KG1 (cell line): ENCODE measurements at regions not wholly inside any gene's neighbourhood (a gene's known extent, or its start where the extent isn't known, plus 50 kb on each side); places are given as distances from the start of the nearest gene placed in this dataset.
"Not testable (repeated sequence)": the region's sequence is repeated elsewhere in the genome, so short reads cannot be mapped to it uniquely, and the experiment has no call there.

Experiments
- DNase-seq: peaks from one replicate; lab custom pipeline; 2025; lab: John Stamatoyannopoulos, UW

DNA sequence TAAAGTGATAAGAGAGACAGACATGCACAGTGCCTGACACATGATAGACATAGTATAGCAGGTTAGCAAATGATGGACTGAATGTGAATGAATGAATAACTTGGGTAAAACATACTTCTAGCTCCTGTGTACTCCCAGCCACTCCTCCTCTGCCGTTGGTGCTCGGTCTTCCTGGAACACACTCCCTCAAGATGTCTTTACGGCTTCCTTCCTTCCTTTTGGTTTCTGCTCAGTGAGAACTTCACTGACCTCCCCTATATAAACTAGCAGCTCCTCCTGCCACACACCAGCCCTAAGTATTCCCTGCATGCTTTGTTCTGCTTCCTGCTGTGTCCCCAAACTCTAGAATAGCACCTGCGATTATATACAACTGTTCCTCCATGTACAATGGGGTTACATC lies 50.2 kb downstream of the RAD54L2 start:
- DNase-seq: peak; percentile 71

GRCh38 chr3:51591231-51591630 lies 52.7 kb downstream of the RAD54L2 start:
- no peak for DNase-seq

- no peak for DNase-seq
Observed at GRCh38 chr3:51593697-51594096, 55.2 kb downstream of the RAD54L2 start.

DNA sequence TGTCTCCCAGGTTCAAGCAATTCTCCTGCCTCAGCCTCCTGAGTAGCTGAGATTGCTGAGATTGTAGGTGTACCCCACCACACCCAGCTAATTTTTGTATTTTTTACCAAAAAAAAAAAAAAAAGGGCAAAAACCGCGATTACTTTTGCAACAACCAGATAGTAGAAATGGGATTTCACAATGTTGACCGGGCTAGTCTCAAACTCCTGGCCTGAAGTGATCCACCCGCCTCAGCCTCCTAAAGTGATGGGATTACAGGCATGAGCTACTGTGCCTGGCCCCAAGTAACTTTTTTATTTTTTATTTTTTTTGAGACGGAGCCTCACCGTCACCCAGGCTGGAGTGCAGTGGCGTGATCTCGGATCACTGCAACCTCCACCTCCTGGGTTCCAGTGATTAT lies 61.1 kb downstream of the RAD54L2 start:
- not testable (repeated sequence) for DNase-seq

DNA sequence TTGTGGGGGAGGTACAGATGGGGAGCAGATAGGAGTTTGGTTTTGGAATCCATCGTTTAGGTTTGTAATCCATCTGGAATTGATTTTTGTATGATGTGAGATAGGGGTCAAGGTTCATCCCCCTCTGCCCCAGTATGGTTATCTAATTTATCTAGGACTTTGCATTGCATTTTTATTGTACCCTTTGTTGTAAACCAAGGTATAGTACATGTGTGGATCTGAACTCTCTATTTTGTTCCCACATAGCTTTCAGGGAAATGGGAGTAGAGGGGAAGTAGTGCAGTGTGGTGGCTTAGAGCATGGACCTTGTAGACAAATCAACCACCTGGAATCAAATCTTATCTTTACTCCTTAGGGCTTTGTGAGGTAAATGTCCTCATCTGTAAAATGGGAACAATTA lies 65.7 kb downstream of the RAD54L2 start:
- DNase-seq: no peak

DNA sequence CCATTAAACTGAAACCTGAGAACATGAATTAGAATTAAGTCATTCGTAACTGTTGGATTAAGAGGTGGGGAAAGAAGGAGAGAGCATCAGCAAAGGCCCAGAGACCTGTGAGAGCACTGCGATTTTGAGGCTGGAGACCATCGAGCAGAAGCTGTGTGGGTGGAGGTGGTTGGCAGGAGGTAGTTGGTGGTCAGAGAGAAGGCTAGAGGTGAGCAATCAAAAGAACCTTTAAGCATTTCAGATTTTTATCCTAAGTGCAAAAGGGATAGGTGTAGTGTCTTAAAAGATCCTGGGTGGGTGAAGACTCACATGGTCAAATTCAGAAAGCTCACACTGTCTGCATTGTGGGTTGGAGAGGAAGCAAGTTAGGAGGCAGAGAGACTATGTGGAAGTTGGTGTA lies 65.1 kb upstream of the TEX264 start:
- DNase-seq: no peak

DNA sequence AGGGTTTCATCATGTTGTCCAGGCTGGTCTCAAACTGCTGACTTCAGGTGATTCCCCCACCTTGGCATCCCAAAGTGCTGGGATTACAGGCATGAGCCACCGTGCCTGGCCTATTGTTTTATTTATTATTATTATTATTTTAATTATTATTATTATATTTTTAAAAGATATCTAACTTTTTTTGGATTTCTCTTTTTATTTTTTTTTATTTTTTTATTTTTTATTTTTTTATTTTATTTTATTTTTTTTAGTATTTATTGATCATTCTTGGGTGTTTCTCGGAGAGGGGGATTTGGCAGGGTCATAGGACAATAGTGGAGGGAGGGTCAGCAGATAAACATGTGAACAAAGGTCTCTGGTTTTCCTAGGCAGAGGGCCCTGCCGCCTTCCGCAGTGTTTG lies 64.2 kb upstream of the TEX264 start:
- not testable (repeated sequence) for DNase-seq

DNA sequence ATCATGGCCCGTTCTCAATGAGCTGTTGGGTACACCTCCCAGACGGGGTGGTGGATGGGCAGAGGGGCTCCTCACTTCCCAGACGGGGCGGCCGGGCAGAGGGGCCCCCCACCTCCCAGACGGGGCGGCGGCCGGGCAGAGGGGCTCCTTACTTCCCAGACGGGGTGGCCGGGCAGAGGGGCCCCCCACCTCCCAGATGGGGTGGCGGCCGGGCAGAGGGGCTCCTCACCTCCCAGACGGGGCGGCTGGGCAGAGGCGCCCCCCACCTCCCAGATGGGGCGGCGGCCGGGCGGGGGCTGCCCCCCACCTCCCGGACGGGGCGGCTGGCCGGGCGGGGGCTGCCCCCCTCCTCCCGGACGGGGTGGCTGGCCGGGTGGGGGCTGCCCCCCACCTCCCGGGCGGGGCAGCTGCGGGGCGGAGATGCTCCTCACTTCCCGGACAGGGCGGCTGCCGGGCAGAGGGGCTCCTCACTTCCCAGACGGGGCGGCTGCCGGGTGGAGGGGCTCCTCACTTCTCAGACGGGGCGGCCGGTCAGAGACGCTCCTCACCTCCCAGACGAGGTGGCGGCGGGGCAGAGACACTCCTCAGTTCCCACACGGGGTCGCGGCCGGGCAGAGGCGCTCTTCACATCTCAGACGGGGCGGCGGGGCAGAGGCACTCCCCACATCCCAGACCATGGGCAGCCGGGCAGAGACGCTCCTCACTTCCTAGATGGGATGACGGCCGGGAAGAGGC lies 63.3 kb upstream of the TEX264 start:
- DNase-seq: not testable (repeated sequence)

DNA sequence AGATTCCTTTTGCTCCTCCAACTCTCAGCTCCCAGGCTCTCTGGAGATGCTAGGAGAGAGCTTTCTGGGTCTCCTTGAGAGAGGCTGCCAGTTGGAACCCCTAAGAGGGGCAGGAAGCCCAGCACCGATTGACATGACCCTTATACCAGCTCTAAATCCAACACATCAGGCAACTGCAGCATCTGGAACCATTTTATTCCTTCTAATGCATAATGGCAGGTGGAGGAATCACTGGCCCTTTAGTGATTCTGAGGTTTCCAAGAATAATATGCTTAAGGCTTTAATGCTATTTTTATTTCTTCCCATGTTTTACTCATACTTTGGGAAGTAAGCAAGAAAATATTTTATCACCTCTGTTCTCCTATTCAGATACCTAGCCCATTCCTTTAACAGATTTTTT lies 60.3 kb upstream of the TEX264 start:
- no peak for DNase-seq

- no peak for DNase-seq
Observed at GRCh38 chr3:51617597-51617996, 53.5 kb upstream of the TEX264 start.

DNA sequence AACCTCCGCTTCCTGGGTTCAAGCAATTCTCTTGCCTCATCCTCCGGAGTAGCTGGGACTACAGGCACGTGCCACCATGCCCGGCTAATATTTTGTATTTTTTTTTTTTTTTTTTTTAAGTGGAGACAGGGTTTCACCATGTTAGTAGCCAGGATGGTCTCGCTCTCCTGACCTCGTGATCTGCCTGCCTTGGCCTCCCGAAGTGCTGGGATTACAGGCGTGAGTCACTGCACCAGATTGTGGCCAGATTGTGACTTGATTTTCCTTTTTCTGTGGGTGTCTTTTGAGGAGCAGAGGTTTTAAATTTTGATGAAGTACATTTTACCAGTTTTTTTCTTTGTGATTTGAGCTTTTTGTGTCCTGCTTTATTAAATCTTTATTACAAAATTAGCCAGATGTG lies 53.0 kb upstream of the TEX264 start:
- not testable (repeated sequence) for DNase-seq

GRCh38 chr3:51618496-51618895 lies 52.6 kb upstream of the TEX264 start:
- DNase-seq: no peak

- no peak for DNase-seq
Observed at GRCh38 chr3:51619983-51620382, 51.1 kb upstream of the TEX264 start.

- DNase-seq: no peak
Observed at GRCh38 chr3:51620543-51620942, 50.5 kb upstream of the TEX264 start.

DNA sequence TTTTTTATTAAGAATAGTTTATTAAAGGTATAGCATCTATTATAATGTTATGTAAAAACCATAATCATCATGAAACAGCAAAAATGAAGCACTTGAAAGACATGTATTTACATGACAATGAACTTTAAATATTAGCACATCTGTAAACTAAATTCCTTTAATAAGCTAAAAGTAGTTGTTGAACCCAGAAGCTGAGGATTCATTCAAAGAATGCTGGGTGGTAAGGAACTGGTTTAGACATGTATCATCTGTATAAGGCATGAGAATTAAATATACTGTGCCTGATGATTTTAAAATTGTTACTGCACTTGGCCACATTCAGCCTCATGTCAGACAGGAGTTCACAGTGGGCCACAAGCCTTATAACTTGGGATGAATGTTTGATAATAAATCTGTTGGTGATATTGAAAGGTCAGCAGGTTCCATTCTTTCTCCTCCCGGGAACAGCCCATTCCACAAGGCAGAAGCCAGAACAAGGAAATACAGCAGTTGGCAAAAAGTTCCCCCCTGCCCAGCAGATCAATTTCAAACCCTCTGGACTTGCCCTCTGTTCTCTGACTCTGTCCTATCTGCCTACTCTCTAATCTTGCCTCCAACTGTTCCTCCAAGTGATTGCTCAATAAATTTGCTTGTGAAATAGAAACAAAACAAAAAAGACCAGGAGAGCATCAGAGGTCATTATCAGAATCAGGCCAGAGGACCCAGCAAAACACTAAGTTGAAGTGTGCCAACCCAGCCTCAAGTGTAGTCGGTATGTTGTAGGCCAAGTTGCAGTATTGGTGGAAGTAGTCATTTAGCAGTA lies 49.8 kb upstream of the TEX264 start:
- no peak for DNase-seq
